Endodermal cell (in vitro differentiated cells): ENCODE measurements at regions not wholly inside any gene's neighbourhood (a gene's known extent, or its start where the extent isn't known, plus 50 kb on each side); places are given as distances from the start of the nearest gene placed in this dataset.

ENCODE experiments used
- DNase-seq: peaks from one replicate; pipeline ENCODE4 v3.0.0-alpha.2; 2017
- H3K27ac ChIP-seq: 2 replicates; pipeline ENCODE4 v1.5.1; 2013; ENCODE audit warnings: mild to moderate bottlenecking, low read depth, low read length, moderate library complexity
- H3K27me3 ChIP-seq: 2 replicates; pipeline ENCODE4 v1.6.1; 2013; ENCODE audit warnings: mild to moderate bottlenecking, low read length, moderate library complexity; ENCODE audit not compliant: insufficient read depth, control insufficient read depth, poor library complexity, severe bottlenecking
- H3K36me3 ChIP-seq: 2 replicates; pipeline ENCODE4 v1.7.0; 2013; ENCODE audit warnings: mild to moderate bottlenecking, low read length, moderate library complexity; ENCODE audit not compliant: control insufficient read depth, insufficient read depth
- H3K4me1 ChIP-seq: one replicate; pipeline ENCODE4 v1.7.0; 2013; ENCODE audit warnings: low read length; ENCODE audit not compliant: control insufficient read depth, insufficient read depth
- H3K4me3 ChIP-seq: 2 replicates; pipeline ENCODE4 v1.5.1; 2013; ENCODE audit warnings: mild to moderate bottlenecking, low read length, moderate library complexity
- H3K9ac ChIP-seq: 2 replicates; pipeline ENCODE4 v1.6.1; 2013; ENCODE audit warnings: mild to moderate bottlenecking, low read length, moderate library complexity; ENCODE audit not compliant: poor library complexity, severe bottlenecking; ENCODE audit errors: extremely low read depth
- H3K9me3 ChIP-seq: 2 replicates; pipeline ENCODE4 v1.6.1; 2013; ENCODE audit warnings: mild to moderate bottlenecking, low read length, moderate library complexity; ENCODE audit not compliant: control insufficient read depth
- H3K27ac Mint-ChIP-seq: 2 replicates; pipeline ENCODE4 v1.8.0; 2020; ENCODE audit warnings: mixed read lengths
- H3K27me3 Mint-ChIP-seq: 2 replicates; pipeline ENCODE4 v1.8.0; 2021; ENCODE audit warnings: mild to moderate bottlenecking, mixed read lengths; ENCODE audit not compliant: insufficient read depth
- H3K36me3 Mint-ChIP-seq: 2 replicates; pipeline ENCODE4 v1.8.0; 2020; ENCODE audit warnings: low read depth, mixed read lengths
- H3K4me1 Mint-ChIP-seq: 2 replicates; pipeline ENCODE4 v1.8.0; 2020; ENCODE audit warnings: mixed read lengths
- H3K4me3 Mint-ChIP-seq: 2 replicates; pipeline ENCODE4 v1.8.0; 2020; ENCODE audit warnings: mild to moderate bottlenecking, moderate library complexity, mixed read lengths
- H3K9me3 Mint-ChIP-seq: 2 replicates; pipeline ENCODE4 v1.8.0; 2020; ENCODE audit warnings: mild to moderate bottlenecking, mixed read lengths
- WGBS, 2 experiments: methylation state at CpG; one replicate each; pipeline versions ENCODE4 v1.1.5 to v1.1.7; 2013; ENCODE audit warnings: missing lambda C conversion rate in 2 of 2, mixed read lengths in 1 of 2; ENCODE audit not compliant: insufficient coverage in 1 of 2, insufficient read length in 1 of 2; 5-methylcytosine and 5-hydroxymethylcytosine counted together
- TF ChIP-seq, protein P1 (sequence below): fragments of 200-600 bp; sonication (generic); conservative IDR thresholded peaks from 2 replicates; pipeline ENCODE4 v1.5.0; 2021; ENCODE audit warnings: antibody characterized with exemption, mild to moderate bottlenecking

DNA sequence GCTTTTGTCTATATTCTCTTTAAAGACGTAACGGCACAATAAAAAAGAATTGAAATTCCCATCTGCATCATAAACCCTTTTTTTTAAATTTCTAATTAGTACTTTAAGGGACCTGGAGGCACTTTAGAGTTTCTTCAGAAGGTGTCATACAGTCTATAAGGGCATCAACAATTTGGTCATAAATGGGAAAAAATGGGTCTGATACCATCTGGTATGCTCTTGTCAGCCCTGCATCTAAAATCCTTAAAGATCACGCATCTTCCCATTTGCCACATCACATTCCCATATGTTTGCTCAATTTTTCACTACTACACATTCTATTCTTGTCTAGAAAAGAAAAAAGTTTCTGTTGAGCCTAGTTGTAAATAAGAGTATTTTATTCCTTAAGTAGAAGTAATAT is 53.8 kb downstream of the COX7C start:
- H3K27me3 Mint-ChIP-seq, result no peaks in the 10 kb centered on the region
- no peak overlapping the region for H3K27ac Mint-ChIP-seq
- Histone ChIP-seq H3K9ac (no peak overlapping the region), H3K27me3 (no peaks in the 10 kb centered on the region), H3K9me3 (no peaks in the 10 kb centered on the region), H3K36me3 (no peaks in the 10 kb centered on the region), H3K27ac (no peak overlapping the region), H3K4me1 (no peaks in the 10 kb centered on the region), H3K4me3 (no peak overlapping the region)
- 87 to 94% methylated on average over 3 of the region's 3 CpGs for WGBS, 2 experiments
- DNase-seq, result no peak
- no peaks in the 10 kb centered on the region for H3K36me3 Mint-ChIP-seq
- H3K9me3 Mint-ChIP-seq, result no peaks in the 10 kb centered on the region
- TF ChIP-seq, protein P1, sequence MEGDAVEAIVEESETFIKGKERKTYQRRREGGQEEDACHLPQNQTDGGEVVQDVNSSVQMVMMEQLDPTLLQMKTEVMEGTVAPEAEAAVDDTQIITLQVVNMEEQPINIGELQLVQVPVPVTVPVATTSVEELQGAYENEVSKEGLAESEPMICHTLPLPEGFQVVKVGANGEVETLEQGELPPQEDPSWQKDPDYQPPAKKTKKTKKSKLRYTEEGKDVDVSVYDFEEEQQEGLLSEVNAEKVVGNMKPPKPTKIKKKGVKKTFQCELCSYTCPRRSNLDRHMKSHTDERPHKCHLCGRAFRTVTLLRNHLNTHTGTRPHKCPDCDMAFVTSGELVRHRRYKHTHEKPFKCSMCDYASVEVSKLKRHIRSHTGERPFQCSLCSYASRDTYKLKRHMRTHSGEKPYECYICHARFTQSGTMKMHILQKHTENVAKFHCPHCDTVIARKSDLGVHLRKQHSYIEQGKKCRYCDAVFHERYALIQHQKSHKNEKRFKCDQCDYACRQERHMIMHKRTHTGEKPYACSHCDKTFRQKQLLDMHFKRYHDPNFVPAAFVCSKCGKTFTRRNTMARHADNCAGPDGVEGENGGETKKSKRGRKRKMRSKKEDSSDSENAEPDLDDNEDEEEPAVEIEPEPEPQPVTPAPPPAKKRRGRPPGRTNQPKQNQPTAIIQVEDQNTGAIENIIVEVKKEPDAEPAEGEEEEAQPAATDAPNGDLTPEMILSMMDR, result no peak
- H3K4me1 Mint-ChIP-seq, result no peaks in the 10 kb centered on the region
- no peak overlapping the region for H3K4me3 Mint-ChIP-seq

DNA sequence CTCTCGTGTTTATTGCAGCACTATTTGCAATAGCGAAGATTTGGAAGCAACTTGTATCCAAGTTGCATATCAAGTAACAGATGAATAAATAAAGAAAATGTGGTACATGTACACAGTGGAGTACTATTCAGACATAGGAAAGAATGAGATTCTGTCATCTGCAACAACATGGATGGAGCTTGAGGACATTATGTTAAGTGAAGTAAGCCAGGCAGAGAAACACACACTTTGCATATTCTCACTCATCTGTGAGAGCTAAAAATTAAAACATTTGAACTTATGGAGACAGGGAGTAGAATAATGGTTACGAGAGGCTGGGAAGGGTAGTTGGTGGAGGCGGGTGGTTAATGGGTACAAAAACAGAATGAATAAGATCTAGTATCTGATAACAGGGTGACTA is 56.3 kb downstream of the COX7C start:
- TF ChIP-seq, protein P1, result no peak
- no peaks in the 10 kb centered on the region for H3K9me3 Mint-ChIP-seq
- 93 to 95% methylated on average over 4 of the region's 4 CpGs for WGBS, 2 experiments

DNA sequence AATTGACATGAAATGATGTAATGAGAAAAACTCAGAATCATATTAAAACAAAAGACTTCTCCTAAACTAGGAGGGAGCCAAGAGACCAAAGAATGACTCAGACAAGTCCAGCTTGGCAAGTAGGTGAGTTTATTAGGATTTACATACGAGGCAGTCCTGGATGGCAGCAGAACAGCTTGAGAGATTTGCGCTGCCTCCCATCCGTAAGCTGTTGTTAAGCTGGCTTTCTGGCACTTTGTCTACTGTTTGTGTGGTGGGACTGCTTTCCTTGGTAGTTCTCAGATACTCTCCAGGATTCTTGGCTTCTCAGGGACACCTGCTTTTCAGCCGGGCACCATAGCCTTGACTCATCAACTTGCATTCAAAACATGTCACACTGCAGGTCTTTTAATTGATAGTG is 57.6 kb downstream of the COX7C start:
- peaks cover 4% of the 10 kb centered on the region for H3K4me1 Mint-ChIP-seq
- 95 to 100% methylated on average over 1 to 4 of the region's 4 CpGs for WGBS, 2 experiments
- Histone ChIP-seq H3K27me3 (no peaks in the 10 kb centered on the region), H3K4me1 (no peaks in the 10 kb centered on the region), H3K9ac (no peak overlapping the region), H3K9me3 (no peaks in the 10 kb centered on the region), H3K27ac (no peak overlapping the region), H3K36me3 (no peaks in the 10 kb centered on the region), H3K4me3 (no peak overlapping the region)
- no peaks in the 10 kb centered on the region for H3K36me3 Mint-ChIP-seq
- H3K9me3 Mint-ChIP-seq, result no peaks in the 10 kb centered on the region
- TF ChIP-seq, protein P1, result no peak
- DNase-seq, result no peak
- H3K27me3 Mint-ChIP-seq, result no peaks in the 10 kb centered on the region
- no peak overlapping the region for H3K4me3 Mint-ChIP-seq
- no peak overlapping the region for H3K27ac Mint-ChIP-seq

More for the DNA sequence above, 56.3 kb downstream of the COX7C start:
- no peaks in the 10 kb centered on the region for H3K4me1 ChIP-seq
- Mint-ChIP-seq H3K36me3 (no peaks in the 10 kb centered on the region), H3K27me3 (no peaks in the 10 kb centered on the region), H3K27ac (no peak overlapping the region), H3K4me1 (no peaks in the 10 kb centered on the region), H3K4me3 (no peak overlapping the region)
- no peaks in the 10 kb centered on the region for H3K27me3 ChIP-seq
- no peak overlapping the region for H3K4me3 ChIP-seq
- no peak overlapping the region for H3K27ac ChIP-seq
- no peaks in the 10 kb centered on the region for H3K36me3 ChIP-seq
- no peaks in the 10 kb centered on the region for H3K9me3 ChIP-seq
- DNase-seq, result no peak
- no peak overlapping the region for H3K9ac ChIP-seq
